Inflammatory macrophage treated with lipopolysaccharide for 4 hours (primary cell): ENCODE measurements at regions not wholly inside any gene's neighbourhood (a gene's known extent, or its start where the extent isn't known, plus 50 kb on each side); places are given as distances from the start of the nearest gene placed in this dataset.
"Not testable (repeated sequence)": the region's sequence is repeated elsewhere in the genome, so short reads cannot be mapped to it uniquely, and the experiment has no call there.

Source experiments
- DNase-seq: peaks from one replicate; pipeline ENCODE4 v3.0.0-alpha.2; 2020

GRCh38 chr3:194955546-194955945 is 269.9 kb downstream of the FAM43A start:
- DNase-seq = no peak

DNA sequence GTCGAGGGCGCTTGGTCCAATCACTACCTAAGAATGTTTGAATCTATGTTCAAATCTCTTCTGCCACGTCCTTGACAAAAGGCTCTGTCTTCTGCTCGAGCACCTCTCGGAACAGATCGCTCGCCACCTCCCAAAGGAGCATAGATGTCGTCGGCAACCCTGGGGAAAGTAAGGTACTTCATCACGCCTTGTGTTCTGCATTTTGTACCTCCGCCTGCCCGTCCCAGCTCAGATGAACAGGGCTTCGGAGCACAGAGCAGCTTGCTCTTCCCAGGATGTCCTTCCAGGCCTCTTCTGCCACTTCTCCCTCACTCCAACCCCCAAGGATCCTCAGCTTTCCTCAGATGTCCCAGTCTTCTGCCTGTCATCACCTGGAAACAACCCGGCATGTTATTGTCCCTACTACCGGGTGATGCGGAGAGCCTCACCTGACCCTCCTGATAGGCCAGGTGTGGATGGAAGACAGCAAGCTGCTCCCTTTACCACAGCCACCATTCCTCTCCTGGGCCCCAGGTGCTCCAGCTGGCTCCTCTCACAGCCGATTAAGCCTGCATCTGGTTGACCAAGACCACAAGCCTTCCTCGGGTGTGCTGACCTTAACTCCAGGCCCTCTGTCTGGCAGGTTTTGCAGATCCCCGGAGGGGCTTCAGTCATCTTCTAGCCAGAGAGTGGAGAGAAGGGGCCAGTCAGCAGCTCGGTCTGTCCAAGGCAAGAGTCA is 270.5 kb downstream of the FAM43A start:
- DNase-seq = no peak

- no peak for DNase-seq
These were observed 271.2 kb downstream of the FAM43A start for GRCh38 chr3:194956697-194957396.

DNA sequence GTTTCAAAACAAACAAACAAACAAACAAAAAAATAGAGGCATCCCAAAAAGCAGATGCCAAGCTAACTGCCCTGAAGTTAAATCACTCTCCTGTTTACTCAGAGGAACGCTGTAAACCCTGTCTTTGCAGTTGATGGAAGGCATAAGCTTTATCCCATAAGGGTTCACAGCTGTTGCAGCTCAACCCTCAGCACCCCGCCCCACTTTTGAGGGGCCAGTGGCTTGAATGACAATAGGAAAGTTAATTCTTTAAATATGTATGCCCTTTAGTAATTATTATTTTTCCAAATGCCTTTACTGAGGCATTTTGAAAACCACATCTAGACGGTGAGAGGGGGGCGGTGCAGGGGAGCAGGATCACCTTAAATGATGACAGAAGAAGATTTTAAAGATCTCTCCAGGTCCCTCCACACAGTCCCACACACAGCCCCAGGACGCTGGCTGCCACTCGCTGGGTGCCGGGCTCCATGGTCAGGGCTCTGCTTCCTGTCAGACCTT is 272.1 kb downstream of the FAM43A start:
- DNase-seq = no peak

GRCh38 chr3:194959217-194959616 is 273.5 kb downstream of the FAM43A start:
- DNase-seq = no peak

GRCh38 chr3:194959666-194960065 is 274.0 kb downstream of the FAM43A start:
- DNase-seq = not testable (repeated sequence)

- no peak for DNase-seq
These were observed 274.9 kb downstream of the FAM43A start for GRCh38 chr3:194960446-194961032.

DNA sequence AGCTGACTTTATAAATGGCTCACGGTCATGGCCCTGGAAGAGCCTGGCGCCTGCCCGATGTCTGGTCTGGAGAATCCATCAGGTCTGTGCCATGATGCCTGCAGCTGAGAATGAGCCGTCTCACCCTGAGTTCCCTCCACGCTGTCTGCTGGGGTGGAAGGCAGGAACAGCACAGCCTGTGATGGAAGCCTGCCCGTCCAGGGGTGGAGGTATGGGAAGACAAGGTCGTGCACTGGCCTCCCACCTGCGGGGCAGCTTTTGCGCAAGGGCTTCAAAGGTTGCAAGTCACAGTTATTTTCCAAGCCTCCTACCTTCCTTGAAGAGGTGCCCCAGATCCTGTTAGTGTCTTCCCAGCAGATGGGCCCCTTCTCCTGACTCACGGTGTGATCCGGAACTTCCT is 275.5 kb downstream of the FAM43A start:
- DNase-seq = no peak

DNA sequence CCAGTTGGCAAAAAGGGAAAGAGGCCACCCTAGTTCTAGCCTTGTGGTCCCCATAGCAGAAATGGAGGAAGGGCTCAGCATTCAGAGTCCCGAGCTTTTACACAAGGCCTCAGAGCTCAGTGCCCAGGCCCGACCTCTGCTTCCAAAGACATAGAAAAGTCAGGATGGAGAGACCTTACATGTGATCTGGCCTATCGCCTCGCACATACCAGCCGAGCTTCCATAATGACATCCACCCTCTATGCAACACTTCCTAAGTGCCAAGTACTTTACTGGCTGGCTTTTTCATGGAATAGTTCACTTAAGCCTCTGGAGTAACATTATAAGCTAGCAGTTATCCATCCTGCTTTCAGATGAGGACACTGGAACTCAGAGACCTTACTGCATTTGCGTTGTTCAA is 275.9 kb downstream of the FAM43A start:
- DNase-seq = no peak

DNA sequence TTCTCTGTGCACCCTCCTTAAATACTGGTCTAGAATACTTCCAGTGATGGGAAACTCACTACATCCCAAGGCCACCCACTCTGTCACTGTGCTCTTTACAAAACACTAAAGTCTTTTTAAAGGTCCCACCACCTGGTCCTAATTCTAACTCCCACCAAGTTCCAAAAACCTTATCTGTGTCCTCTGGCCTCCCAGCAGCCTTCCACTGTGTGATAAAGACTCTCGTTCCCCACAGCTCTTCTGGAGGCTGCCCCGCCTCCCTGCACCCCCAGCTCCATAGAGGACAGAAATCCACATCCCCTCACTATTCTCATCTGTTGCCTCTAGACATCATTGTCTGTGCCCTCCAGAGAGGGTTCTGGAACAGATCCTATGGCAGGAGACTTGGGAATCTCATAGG is 276.4 kb downstream of the FAM43A start:
- DNase-seq = no peak

DNA sequence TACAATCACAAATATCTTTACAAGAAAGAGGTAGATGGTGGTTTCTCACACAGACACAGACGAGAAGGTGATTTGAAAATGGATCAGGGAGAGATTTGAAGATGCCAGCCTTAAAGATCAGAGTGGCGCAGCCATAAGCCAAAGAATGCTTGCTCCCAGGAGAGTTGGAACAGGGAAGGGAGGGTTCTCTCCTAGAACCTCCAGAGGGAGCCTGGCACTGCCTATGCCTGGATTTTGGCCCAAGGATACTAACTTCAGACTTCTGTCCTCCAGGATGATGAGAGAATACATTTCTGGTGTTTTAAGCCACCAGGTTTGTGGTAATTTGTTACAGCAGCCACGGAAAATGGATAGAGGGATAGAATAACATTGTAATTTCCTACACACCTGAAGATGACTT is 279.1 kb downstream of the FAM43A start:
- no peak for DNase-seq

- no peak for DNase-seq
These were observed 281.8 kb downstream of the FAM43A start for GRCh38 chr3:194967151-194968117.

DNA sequence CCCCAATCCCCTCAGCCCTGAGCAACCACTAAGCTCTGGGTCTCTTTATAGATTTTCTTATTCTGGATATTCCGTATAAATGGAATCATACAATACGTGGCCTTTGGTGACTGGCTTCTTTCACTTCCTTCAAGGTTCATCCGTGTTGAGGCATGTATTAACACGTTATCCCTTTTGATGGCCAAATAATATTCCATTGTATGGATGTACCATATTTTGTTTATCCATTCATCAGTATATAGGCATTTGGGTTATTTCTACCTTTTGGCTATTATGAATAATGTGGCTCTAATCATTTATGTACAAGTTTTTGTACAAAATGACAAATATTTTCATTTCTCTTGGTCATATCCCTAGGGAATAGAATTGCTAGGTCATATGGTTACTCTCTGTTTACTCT is 284.4 kb downstream of the FAM43A start:
- DNase-seq = no peak

DNA sequence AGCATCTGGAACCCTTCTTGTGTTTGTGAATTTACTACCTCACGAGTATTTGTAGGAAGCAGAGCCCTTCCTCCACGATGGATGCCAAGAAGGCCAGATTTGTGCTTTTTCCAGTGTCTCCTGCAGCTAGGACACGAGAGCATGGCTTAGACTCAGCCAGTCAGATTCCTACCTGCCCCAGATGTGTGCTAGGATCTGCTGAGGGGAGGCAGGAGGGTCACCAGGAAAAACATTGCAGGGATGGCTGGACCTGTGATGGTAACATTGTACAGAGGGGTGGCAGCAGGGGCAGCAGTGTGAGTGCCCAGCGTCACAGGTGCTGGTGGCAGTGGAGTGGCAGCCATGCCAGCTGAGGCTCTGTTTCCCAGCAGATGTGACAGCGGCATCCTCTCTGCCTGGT is 285.3 kb downstream of the FAM43A start:
- DNase-seq = no peak

DNA sequence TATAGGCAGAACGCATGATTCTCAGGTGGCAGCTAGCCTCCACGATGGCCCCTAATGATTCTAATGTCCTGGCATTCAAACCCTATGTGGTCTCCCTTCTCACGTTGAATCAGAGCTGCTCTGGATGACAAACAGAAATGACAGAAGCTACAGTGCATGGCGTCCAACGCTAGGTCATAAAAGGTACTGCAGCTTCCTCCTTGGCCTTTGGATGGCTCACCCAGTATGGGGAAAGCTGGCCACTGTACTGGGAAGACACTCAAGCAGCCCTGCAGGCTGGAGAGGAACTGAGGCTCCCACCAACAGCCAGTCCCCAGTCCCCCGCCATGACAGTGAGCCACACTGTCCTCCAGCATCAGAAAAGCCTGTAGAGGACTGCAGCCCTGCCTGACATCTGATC is 286.3 kb downstream of the FAM43A start:
- DNase-seq = no peak

DNA sequence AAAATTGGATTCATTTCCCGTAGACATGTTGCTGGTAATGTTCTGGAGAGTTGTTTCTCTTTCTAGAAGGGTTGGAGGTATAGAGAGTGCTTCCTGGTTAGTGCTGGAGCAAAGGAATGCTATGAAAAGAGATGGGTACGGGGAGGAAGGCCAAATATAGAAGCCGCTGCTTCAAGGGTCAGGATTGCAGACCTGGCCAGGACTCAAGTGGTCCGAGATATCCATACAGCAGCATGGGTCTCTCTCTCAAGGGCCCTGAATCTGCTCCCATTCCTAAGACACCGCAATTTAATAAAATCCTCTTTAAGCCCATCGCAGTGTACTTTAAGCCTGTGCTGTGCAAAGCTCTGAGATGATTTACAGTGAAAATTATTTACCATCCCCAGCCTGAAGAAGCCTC is 287.0 kb downstream of the FAM43A start:
- no peak for DNase-seq

- DNase-seq = no peak
These were observed 287.8 kb downstream of the FAM43A start for GRCh38 chr3:194973366-194974000.

- no peak for DNase-seq
These were observed 288.9 kb downstream of the FAM43A start for GRCh38 chr3:194974468-194975135.

GRCh38 chr3:194976049-194976451 is 290.4 kb downstream of the FAM43A start:
- no peak for DNase-seq

- DNase-seq = no peak
These were observed 291.2 kb downstream of the FAM43A start for GRCh38 chr3:194976874-194977273.

DNA sequence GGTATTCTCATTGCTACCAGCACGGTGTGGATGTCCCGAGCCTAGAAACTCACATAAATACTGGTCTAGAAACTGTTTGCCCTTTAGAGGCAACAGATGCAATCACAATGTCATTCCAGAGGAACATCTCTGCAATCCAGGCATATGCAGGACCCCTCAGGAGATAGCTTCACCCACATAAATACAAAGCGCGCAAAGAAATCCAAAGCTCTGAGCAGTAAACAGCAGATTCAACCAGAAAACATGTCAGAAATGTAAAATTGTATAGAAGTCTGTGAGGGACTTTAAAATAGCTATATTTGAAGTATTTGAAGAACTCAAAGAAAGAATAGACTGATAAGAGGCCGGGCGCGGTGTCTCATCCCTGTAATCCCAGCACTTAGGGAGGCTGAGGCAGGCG is 291.7 kb downstream of the FAM43A start:
- no peak for DNase-seq

DNA sequence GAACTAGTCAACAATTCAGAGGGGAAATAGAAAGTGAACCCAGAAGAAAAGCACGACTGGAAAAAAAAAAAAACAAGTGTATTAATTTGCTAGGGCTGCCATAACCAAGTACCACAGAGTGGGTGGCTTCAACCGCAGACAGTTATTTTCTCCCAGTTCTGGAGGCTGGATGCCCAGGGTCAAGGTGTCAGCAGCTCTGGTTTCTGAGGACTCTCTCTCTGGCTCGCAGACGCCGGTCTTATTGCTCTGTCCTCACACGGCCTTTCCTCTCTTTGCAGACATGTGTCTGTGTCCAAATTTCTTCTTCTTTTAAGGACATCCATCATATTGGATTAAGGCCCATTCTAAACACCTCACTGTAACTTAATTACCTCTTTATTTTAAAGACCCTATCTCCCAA is 291.8 kb downstream of the XXYLT1 start:
- DNase-seq = no peak
